ENCODE measurements at regions not wholly inside any gene's neighbourhood (a gene's known extent, or its start where the extent isn't known, plus 50 kb on each side); places are given as distances from the start of the nearest gene placed in this dataset.

GRCh38 chr5:133736512-133736911 is 124.2 kb upstream of the FSTL4 start:
- no peak for DNase-seq
- intact Hi-C loops (cut with DNase I): no loop called here
- ATAC-seq (ENCODE audit: poor library complexity): no peak

- no peak for DNase-seq
- intact Hi-C loops (cut with DNase I): no loop called here
- no peak for ATAC-seq (ENCODE audit: poor library complexity)
Measured at GRCh38 chr5:133735346-133735745, 123.0 kb upstream of the FSTL4 start.

GRCh38 chr5:133734916-133735315 is 122.6 kb upstream of the FSTL4 start:
- intact Hi-C loops (cut with DNase I): no loop called here
- ATAC-seq (ENCODE audit: poor library complexity): no peak
- no peak for DNase-seq

GRCh38 chr5:133732536-133732935 is 120.2 kb upstream of the FSTL4 start:
- intact Hi-C loops (cut with DNase I): no loop called here
- no peak for ATAC-seq (ENCODE audit: poor library complexity)
- no peak for DNase-seq

- DNase-seq (no peak), ATAC-seq (ENCODE audit: poor library complexity) (no peak)
- intact Hi-C loops (cut with DNase I): no loop called here
Measured at GRCh38 chr5:133731951-133732350, 119.6 kb upstream of the FSTL4 start.

- no peak for DNase-seq
- intact Hi-C loops (cut with DNase I): no loop called here
- no peak for ATAC-seq (ENCODE audit: poor library complexity)
Measured at GRCh38 chr5:133730866-133731265, 118.5 kb upstream of the FSTL4 start.

- DNase-seq: no peak
- ATAC-seq (ENCODE audit: poor library complexity): no peak
- intact Hi-C loops (cut with DNase I): no loop called here
Measured at GRCh38 chr5:133730346-133730745, 118.0 kb upstream of the FSTL4 start.

GRCh38 chr5:133729800-133730199 is 117.5 kb upstream of the FSTL4 start:
- no peak for DNase-seq
- ATAC-seq (ENCODE audit: poor library complexity): no peak
- intact Hi-C loops (cut with DNase I): no loop called here

- intact Hi-C loops (cut with DNase I): no loop called here
- no peak for ATAC-seq (ENCODE audit: poor library complexity)
- no peak for DNase-seq
Measured at GRCh38 chr5:133728475-133728874, 116.1 kb upstream of the FSTL4 start.

GRCh38 chr5:133727636-133728035 is 115.3 kb upstream of the FSTL4 start:
- DNase-seq (no peak), ATAC-seq (ENCODE audit: poor library complexity) (no peak)
- intact Hi-C loops (cut with DNase I): no loop called here

- ATAC-seq (ENCODE audit: poor library complexity): no peak
- DNase-seq: no peak
- intact Hi-C loops (cut with DNase I): no loop called here
Measured at GRCh38 chr5:133723651-133724366, 111.5 kb upstream of the FSTL4 start.

GRCh38 chr5:133723126-133723525 is 110.8 kb upstream of the FSTL4 start:
- intact Hi-C loops (cut with DNase I): no loop called here
- ATAC-seq (ENCODE audit: poor library complexity): no peak
- no peak for DNase-seq

- ATAC-seq (ENCODE audit: poor library complexity) (no peak), DNase-seq (no peak)
- intact Hi-C loops (cut with DNase I): no loop called here
Measured at GRCh38 chr5:133721365-133721764, 109.0 kb upstream of the FSTL4 start.

GRCh38 chr5:133718457-133718856 is 106.1 kb upstream of the FSTL4 start:
- ATAC-seq (ENCODE audit: poor library complexity): no peak
- no peak for DNase-seq
- intact Hi-C loops (cut with DNase I): no loop called here

GRCh38 chr5:133716532-133717183 is 104.3 kb upstream of the FSTL4 start:
- DNase-seq (no peak), ATAC-seq (ENCODE audit: poor library complexity) (no peak)
- intact Hi-C loops (cut with DNase I): no loop called here

- DNase-seq (no peak), ATAC-seq (ENCODE audit: poor library complexity) (no peak)
- intact Hi-C loops (cut with DNase I): no loop called here
Measured at GRCh38 chr5:133715616-133716015, 103.3 kb upstream of the FSTL4 start.

- ATAC-seq (ENCODE audit: poor library complexity): no peak
- no peak for DNase-seq
- intact Hi-C loops (cut with DNase I): no loop called here
Measured at GRCh38 chr5:133715216-133715615, 102.9 kb upstream of the FSTL4 start.

GRCh38 chr5:133714161-133714915 is 102.0 kb upstream of the FSTL4 start:
- intact Hi-C loops (cut with DNase I): no loop called here
- DNase-seq (no peak), ATAC-seq (ENCODE audit: poor library complexity) (no peak)

- no peak for DNase-seq
- ATAC-seq (ENCODE audit: poor library complexity): no peak
- intact Hi-C loops (cut with DNase I): no loop called here
Measured at GRCh38 chr5:133713751-133714150, 101.4 kb upstream of the FSTL4 start.

GRCh38 chr5:133713209-133713608 is 100.9 kb upstream of the FSTL4 start:
- no peak for DNase-seq
- no peak for ATAC-seq (ENCODE audit: poor library complexity)

More at GRCh38 chr5:133713209-133713608, 100.9 kb upstream of the FSTL4 start:
- intact Hi-C loops (cut with DNase I): no loop called here
